HFF-Myc (cell line): ENCODE measurements at regions not wholly inside any gene's neighbourhood (a gene's known extent, or its start where the extent isn't known, plus 50 kb on each side); places are given as distances from the start of the nearest gene placed in this dataset.

ENCODE experiments used
- DNase-seq: peaks from one replicate; pipeline ENCODE4 v3.0.0-alpha.2; 2011; ENCODE audit warnings: low read depth; ENCODE audit errors: extremely low read depth
- H3K4me3 ChIP-seq: replicated peaks from 2 replicates; pipeline ENCODE4 v1.5.1; 2011; ENCODE audit warnings: low read depth, mild to moderate bottlenecking, control low read depth, low read length
- TF ChIP-seq, protein P1 (sequence below): IDR thresholded peaks from 2 replicates; pipeline ENCODE4 v1.5.1; 2012; ENCODE audit warnings: mild to moderate bottlenecking, low read depth, low read length, control low read depth; ENCODE audit errors: missing control alignments

DNA sequence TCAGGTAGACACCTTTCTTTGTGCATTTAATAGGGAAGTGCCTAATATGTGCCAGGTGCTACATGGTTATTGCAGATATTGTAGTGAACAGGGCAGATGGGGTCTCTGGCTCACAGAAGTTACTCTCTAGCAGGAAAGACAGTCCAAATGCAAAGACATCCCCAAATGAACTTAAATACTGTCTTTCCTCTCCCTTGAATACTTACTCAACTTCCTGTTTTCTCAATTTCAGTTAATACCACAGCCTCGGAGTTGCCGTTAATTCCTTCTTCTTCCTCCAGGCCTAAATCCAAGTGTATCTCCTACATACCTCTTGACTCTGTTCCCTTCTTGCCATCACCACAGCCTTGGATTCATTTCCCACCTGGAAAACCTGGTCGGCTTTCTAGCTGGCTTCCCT lies 134.3 kb upstream of the SESN3 start:
- no peak overlapping the region for H3K4me3 ChIP-seq
- DNase-seq = no peak
- TF ChIP-seq, protein P1, sequence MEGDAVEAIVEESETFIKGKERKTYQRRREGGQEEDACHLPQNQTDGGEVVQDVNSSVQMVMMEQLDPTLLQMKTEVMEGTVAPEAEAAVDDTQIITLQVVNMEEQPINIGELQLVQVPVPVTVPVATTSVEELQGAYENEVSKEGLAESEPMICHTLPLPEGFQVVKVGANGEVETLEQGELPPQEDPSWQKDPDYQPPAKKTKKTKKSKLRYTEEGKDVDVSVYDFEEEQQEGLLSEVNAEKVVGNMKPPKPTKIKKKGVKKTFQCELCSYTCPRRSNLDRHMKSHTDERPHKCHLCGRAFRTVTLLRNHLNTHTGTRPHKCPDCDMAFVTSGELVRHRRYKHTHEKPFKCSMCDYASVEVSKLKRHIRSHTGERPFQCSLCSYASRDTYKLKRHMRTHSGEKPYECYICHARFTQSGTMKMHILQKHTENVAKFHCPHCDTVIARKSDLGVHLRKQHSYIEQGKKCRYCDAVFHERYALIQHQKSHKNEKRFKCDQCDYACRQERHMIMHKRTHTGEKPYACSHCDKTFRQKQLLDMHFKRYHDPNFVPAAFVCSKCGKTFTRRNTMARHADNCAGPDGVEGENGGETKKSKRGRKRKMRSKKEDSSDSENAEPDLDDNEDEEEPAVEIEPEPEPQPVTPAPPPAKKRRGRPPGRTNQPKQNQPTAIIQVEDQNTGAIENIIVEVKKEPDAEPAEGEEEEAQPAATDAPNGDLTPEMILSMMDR = no peak

DNA sequence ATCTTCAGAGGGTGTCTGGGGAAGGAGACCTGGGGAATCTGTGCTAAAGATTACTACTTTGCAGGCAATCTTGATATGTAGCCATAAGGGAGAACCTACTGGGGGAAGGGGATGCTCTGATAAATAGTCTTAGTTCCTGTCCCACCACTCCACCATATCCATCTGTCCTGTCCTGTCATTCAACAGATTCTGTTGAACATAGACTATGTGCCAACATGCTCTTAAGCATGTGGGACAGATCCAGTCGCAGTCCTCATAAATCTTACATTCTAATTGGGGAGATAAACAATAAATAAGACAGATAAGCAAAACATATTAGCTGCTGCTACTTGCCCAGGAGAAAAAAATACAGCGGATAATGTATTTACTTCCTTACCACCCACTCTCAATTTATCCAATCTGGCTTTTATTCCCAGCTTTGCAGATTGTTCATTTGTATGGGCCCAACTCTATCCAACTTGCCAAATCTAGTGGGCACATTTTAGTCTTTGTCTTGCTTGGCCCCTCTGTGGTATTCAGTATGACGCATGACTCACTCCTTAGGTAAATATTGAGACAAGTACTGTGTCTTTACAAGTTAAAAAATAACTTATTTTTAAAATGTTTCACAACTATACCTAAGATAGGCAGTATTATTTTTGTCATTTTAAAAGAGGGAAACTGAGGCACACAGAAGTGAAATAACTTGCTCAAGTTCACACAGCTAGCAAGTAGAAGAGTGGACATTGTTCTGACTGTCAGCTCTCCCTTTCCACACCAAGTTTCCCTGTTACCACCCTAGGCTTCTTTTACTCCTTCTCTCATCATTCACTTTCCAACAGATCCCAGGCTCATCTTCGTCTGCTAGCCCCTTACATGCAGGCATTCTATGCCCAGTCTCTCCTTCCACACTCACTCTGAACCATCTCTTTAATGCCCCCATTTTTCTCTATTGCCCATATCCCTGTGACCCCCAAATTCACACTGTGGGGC lies 133.6 kb upstream of the SESN3 start:
- DNase-seq = no peak
- H3K4me3 ChIP-seq = no peak overlapping the region
- TF ChIP-seq, protein P1 = no peak

DNA sequence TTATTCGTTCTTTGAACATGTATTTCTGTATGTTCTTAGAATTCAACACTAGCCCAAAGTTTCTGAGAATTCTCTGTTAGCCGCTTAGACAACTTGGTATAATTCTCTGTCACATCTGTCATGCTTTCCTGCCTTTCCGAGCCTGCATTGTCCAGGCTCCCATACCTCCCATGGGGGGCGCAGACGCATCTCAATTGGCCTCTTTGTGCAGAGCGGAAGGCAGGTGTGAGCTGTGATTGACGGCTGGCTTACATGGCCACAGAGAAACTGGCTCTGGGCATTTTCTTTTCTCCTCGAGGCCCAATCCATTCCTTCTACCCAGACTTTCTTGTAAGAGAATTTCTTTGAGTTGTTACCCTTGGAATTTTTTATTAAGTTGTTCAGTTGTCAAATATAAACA lies 132.7 kb upstream of the SESN3 start:
- TF ChIP-seq, protein P1 = no peak
- no peak for DNase-seq
- H3K4me3 ChIP-seq = no peak overlapping the region

DNA sequence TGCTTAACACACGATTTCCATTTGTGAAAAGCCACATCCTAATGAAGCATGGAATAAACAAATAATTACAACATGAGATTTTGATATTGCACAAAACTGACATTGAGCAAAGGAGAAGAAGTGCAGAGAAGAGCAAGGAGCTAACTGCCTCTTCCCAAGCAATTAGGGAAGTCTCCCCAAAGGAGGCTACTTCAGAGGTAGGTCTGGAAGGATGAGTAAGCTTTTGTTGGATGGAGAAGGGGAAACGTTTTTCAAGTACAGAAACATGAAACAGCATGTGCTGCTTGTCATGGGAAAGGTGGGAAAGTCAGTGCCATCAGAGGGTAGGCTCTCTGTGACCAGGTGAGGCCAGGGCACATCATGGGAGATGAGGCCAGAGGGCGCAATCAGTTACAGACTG lies 132.2 kb upstream of the SESN3 start:
- no peak overlapping the region for H3K4me3 ChIP-seq
- TF ChIP-seq, protein P1 = no peak
- no peak for DNase-seq

DNA sequence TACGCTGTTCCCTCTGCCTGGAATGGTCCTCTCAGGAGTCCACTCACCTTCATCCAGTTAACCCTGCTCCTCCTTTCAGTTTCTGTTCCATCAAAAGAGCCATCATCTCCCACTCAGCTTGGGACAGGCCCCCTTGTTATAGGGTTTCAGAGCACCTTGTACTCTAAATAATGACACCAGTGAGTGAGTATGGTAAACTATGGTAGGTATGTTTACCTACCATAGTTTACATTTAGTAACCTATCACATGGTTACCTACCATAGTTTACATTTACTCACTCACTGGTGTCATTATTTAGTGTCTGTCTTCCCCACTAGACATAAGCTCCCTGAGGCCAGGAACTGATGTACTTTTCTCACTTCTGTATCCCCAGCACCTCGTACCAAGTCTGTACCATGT lies 130.2 kb upstream of the SESN3 start:
- H3K4me3 ChIP-seq = no peak overlapping the region
- TF ChIP-seq, protein P1 = no peak
- DNase-seq = no peak

DNA sequence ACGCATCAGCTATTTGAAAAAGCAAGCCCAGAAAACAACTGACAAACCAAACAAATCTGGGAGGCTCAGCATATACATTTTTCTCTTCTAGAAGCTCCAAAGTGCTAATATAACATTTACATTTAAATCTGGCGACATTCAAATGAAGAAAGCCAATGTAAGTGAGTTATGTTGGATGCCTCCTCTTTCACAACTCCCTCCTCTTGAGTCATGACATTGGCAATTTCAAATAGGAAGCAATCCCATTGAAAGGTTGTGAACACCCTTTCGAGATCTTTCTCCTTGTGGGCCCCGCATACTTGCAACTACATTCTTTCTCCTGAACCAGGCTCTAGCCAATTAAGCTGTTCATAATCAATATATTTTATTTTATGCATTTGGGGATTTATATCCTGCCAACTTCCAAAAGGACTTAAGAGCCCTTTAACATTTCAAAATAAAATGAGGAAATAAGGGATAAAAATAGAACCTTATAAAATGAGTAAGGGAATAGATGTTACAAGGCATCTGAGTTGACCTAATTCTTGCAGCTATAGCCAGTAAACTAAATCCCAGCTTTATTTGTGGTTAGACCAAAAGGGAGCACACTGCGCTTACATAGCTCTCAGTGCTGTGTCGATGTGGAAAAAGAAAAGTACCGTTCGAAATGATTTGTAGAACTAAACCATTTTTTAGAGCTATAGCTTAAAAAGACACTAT lies 129.5 kb upstream of the SESN3 start:
- no peak for DNase-seq
- no peak overlapping the region for H3K4me3 ChIP-seq
- TF ChIP-seq, protein P1 = no peak
